Erythroblast (primary cell): ENCODE measurements at regions not wholly inside any gene's neighbourhood (a gene's known extent, or its start where the extent isn't known, plus 50 kb on each side); places are given as distances from the start of the nearest gene placed in this dataset.
A peak's percentile ranks its signal among the peaks of the same experiment; 100 is the strongest.

Experiments
- DNase-seq, 2 experiments: peaks; one replicate each; lab custom pipeline; 2025; lab: John Stamatoyannopoulos, UW
- GATA1 ChIP-seq: IDR thresholded peaks from 2 replicates; pipeline ENCODE4 v1.6.1; 2011; ENCODE audit warnings: low read depth, mild to moderate bottlenecking, control low read depth, low read length, moderate library complexity
- POLR2A ChIP-seq: IDR thresholded peaks from 2 replicates; pipeline ENCODE4 v1.6.1; 2011; ENCODE audit warnings: mild to moderate bottlenecking, low read length

DNA sequence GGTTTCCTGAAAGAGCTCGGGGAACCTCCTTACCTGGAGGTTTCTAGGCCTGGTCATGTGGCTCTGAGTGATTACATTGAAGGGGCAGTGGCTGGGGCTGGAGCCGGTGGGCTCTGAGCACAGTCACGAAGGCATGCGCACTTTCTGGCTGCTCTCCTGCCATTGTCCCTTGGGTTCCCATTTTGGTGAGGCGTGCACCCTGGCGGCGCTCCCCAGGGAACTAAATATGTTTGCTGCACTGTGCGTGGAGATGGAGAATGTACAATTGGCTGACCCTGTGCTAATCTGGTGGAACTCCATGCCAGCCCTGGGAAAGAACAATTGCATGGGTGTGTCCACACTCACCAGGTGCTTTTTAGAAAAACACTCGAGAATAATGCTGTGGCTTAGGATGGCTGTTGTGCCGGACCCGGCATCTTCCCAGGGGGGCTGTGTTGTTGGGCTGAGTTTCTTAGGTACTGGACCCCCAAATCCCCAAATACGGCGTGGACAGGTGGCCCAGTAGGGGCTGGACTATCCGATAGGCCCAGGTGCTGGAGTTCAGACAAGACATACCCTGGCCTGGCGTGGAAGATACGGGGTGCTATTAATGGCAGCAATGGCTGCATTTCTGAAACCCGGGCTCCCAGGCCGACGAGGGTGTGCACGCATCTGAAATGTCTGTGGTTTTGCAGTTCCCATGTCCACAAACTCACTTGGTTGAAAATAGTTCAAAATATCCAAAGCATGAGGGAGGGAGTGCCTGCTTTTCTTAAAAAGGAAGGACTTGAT, 230.5 kb downstream of the SEC14L1 start:
- TF ChIP-seq POLR2A: no peak

DNA sequence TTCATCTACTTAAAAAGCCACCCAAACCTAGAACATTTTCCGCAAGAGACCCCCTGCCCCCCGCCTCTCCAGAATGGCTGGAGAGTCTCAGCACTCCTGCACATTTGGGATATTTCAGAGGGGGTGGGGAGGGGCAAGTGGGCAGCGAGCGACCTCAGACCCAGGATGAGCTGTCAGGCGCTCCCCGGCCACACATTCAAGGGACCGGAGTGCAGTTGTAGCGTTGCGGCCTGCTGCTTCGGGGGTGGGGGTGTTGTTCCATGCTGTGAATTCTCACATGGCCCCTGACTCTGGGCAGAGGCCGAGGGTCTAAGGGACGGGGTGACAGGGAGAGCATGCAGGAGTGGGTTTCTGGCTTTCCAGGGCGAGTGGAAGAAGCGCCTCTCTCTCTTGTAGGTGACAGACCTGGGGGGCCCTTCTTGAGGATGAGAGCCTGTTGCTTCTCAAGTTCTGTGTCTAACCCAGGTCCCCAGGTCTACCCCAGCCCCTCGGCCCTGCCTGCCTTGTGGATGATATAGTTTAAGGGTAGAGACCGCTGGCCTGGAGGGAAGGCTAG, 231.2 kb downstream of the SEC14L1 start:
- no peak for DNase-seq
- TF ChIP-seq POLR2A (no peak), GATA1 (no peak)

More for the DNA sequence above, 230.5 kb downstream of the SEC14L1 start:
- DNase-seq: no peak

DNA sequence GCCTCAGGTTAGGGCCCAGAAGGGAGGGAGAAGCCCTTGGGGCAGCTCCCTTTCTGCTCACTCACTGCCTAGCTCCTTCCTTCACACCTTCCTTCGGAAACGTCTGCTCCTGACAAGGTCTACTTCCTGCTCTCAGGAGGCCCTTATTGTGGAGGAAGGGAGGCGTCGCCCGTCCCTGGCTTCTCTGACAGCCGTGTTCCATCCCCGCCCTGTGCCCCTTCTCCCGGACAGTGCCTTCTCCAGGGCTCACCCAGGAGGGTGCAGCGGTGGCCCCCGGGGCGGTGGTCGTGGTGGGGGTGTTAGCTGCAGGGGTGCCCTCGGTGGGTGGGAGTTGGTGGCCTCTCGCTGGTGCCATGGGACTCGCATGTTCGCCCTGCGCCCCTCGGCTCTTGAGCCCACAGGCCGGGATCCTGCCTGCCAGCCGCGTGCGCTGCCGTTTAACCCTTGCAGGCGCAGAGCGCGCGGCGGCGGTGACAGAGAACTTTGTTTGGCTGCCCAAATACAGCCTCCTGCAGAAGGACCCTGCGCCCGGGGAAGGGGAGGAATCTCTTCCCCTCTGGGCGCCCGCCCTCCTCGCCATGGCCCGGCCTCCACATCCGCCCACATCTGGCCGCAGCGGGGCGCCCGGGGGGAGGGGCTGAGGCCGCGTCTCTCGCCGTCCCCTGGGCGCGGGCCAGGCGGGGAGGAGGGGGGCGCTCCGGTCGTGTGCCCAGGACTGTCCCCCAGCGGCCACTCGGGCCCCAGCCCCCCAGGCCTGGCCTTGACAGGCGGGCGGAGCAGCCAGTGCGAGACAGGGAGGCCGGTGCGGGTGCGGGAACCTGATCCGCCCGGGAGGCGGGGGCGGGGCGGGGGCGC, 231.9 kb downstream of the SEC14L1 start:
- peak; percentile 41 to 57 for DNase-seq
- TF ChIP-seq POLR2A: no peak
- TF ChIP-seq GATA1: no peak

DNA sequence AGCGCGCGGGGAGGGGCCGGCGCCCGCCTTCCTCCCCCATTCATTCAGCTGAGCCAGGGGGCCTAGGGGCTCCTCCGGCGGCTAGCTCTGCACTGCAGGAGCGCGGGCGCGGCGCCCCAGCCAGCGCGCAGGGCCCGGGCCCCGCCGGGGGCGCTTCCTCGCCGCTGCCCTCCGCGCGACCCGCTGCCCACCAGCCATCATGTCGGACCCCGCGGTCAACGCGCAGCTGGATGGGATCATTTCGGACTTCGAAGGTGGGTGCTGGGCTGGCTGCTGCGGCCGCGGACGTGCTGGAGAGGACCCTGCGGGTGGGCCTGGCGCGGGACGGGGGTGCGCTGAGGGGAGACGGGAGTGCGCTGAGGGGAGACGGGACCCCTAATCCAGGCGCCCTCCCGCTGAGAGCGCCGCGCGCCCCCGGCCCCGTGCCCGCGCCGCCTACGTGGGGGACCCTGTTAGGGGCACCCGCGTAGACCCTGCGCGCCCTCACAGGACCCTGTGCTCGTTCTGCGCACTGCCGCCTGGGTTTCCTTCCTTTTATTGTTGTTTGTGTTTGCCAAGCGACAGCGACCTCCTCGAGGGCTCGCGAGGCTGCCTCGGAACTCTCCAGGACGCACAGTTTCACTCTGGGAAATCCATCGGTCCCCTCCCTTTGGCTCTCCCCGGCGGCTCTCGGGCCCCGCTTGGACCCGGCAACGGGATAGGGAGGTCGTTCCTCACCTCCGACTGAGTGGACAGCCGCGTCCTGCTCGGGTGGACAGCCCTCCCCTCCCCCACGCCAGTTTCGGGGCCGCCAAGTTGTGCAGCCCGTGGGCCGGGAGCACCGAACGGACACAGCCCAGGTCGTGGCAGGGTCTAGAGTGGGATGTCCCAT, 232.8 kb downstream of the SEC14L1 start:
- DNase-seq: peak; percentile 39 to 45
- TF ChIP-seq POLR2A: no peak
- no peak for TF ChIP-seq GATA1

DNA sequence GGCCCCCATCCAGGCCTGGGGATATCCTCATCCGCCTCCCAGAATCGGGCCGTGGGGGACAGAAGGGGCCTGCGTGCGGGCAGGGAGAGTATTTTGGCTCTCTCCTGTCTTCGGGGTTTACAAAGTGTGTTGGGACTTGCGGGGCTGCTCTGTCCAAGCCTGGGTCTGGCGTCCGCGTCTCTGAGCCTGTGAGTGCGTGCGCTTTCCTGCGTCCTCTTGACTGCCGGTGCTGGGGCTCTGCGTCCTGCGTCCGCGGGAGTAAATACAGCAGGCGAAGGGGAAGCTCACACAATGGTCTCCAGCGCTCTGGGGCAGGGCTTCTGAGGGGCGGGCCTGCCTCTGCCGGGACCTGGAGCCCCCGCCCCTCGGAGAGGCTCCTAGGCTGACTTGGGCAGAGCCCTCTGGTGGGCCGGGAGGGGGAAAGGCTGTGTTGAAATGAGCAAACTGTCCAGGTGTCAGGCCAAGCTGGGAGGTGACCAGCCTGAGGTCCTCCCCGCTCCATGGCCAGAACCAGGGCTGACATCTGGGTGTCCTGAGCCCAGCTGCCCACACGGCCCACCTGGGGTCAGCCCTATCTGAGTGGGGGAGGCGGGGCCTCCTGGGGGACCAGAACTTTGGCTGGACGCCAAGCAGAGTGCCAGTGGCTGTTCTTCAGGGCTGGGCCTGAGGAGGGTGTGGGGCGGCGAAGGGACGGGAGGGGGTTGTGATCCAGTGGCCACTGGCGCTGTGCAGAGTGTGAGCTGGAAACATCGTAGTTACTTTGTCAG, 233.6 kb downstream of the SEC14L1 start:
- peak; percentile 46 to 72 for DNase-seq
- peak; percentile 17 for TF ChIP-seq POLR2A
- TF ChIP-seq GATA1: no peak

DNA sequence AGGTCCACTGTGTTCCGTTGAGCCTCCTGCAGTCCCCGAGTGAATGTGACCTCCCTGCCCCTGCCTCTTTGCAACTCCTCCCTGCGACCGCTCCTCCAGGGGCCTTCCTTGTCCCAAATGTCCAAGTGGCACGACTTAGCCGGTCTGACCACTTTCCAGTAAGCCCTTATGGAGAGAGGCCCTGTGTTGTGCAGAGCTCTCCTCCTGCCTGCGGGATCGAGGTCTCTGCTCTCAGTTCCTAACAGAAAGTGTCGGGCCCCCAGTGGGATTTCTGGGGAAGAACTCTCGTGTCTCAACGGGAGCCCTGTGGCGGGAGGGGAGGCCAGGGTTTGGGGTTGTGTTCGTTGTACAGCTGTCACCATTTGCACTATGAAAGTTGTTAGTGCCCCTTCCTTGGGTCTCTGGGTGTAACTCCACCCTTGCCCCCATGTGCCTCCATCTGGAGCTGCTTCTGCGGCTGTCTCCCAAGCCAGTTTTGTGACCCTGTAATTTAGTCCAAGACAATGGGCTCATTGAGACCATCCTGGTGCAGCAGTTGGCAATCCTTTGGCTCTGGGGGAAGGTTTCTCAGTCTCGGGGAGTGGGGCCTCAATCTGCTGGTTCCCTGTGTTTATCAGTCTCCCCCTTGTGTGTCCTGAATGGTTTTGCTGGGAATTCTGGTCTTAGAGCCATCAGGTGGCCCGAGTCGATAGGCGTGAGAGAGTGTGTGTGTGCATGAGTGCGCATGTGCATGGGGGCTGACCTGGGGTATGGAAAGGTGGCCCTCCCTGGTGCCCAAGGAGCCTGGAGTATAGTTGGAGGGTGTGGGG, 234.5 kb downstream of the SEC14L1 start:
- TF ChIP-seq GATA1: no peak
- no peak for TF ChIP-seq POLR2A
- DNase-seq: no peak

DNA sequence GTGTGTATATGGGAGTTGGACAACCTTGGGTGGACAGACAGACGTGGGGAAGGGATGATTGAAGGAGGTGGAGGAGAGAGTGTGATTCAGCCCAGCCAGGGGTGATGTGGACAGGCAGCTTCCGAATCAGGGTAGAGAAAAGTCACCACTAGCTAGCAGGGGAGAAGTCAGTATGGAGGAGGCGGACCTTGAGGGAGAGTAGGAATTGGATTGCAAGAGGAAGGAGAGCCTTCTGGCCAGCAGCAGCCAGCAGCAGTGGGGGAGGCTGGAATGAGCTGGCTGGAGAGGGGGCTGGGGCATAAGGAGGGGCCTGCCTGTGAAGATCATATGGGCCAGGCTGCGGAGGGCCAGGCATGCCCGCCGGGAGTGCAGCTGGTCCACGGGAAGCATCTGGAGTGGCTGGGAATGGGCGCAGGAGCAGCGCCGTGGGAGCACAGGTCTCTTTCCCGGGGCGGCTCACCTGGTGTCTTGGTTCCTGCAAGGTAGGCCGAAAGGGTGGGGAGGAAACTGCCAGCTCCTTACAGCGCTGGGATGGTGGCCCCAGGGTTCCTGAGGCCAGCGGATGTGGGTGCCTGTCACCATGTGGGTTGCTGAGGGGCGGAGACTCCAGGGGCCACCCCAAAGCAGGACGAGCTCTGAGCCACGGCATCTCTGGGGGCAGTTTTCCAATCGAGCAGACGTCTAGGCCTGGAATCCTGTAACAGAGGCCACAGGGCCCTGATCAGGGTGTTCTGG, 235.3 kb downstream of the SEC14L1 start:
- TF ChIP-seq POLR2A (no peak), GATA1 (no peak)
- DNase-seq: no peak

DNA sequence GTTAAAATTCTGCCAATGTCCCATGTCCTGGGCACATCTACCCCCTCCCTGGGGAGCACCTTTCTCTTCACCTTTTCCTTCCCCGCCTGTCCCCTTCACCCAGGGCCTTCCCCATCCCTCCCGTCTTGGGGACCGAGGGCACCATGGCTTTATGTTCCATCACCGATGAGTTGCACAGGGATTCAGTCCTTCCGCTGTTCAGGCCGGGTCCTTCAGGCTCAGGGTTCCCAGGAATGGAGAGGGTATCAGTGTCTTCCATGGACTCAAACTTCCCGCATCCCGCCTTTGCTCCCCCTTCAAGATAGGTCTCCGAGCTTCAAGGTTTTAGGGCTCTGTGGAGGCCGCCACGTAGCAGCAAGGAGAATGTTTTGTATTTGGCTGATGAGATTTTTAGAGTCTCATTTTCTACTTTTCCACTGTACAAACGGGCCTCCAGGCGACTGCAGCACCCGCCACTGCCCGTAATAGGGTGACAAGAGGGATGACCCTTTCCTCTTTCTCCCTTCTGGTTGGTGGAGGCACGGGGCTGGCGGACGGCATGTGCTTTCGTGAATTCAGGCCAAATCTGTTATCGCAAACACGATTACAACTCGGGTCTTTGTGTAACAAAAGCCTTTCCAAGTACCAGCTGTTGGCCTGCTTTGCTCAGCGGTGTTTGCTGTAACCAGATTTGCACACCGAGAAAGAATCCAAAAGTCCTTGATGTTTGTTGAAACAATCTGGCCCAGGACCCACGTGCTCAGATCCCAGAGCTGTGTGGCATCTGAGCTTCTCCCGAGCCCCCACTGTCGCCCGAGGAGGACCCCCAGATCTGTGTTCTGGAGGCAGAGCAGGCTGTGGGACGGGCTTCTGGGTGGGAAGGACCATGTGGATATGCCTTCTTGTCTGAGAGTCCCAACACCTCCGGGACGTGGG, 236.3 kb downstream of the SEC14L1 start:
- TF ChIP-seq POLR2A (no peak), GATA1 (no peak)
- DNase-seq: no peak

DNA sequence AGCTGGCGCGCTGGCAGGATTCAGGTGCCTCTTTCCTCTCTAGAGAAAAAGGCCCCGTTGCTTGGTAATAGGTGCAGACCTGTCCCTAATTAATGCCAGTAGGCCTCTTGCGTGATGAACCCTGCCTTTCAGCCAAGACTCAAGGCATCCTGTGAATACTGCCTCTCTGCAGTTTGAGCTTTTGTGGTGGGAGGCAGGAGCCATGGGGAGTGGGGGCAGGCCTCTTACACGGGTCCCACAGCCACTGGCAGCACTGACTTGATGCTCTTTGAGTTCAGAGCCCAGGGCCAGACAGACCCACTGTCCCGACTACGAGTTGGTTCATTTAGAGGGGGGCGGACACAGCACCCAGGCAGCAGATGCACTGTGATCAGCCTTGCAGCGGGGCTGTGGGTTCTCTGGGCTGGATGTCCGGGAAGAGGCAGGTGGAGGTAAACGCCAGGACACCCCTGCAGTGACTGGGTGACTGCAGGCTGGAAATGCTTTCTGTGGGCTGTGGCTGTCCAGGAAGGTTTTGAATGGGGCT, 237.0 kb downstream of the SEC14L1 start:
- TF ChIP-seq POLR2A: no peak
- TF ChIP-seq GATA1: no peak
- no peak for DNase-seq
